GM12878 (cell line): ENCODE measurements at regions not wholly inside any gene's neighbourhood (a gene's known extent, or its start where the extent isn't known, plus 50 kb on each side); places are given as distances from the start of the nearest gene placed in this dataset.

Experiments
- ATAC-seq: fragments of 200-7000 bp; cut with Tn5 transposase; 3 replicates; pipeline ENCODE4 v1.9.1; 2020; ENCODE audit warnings: mild to moderate bottlenecking, moderate library complexity
- BruUV-seq: library from RNA; stranded (reverse); fragments of 400-500 nt; replicated peaks from 2 replicates; lab custom pipeline; 2021; lab: Mats Ljungman, UMichigan
- CTCF ChIA-PET: fragments of 300-600 bp; sonication (Branson Sonifier 250); formaldehyde crosslinking; extraction: SDS; loops from one replicate; lab custom pipeline; 2021; ENCODE audit warnings: inconsistent platforms; lab: Yijun Ruan, JAX
- POLR2A ChIA-PET: fragments of 350-600 bp; formaldehyde crosslinking; extraction: SDS; loops from one replicate; lab custom pipeline; 2021; ENCODE audit warnings: inconsistent platforms; lab: Charles Lee
- RAD21 ChIA-PET: fragments of 300-600 bp; sonication (Branson Sonifier 250); formaldehyde crosslinking; loops from one replicate; lab custom pipeline; 2023; ENCODE audit warnings: antibody characterized with exemption; ENCODE audit not compliant: unreplicated experiment; lab: Charles Lee
- SMC1A ChIA-PET: fragments of 300-600 bp; sonication (Branson Sonifier 250); formaldehyde crosslinking; loops from one replicate; lab custom pipeline; 2023; ENCODE audit not compliant: unreplicated experiment, uncharacterized antibody; lab: Charles Lee
- DNase-seq: peaks from one replicate; pipeline ENCODE4 v3.0.0-alpha.2; 2011; ENCODE audit warnings: low read depth, low spot score
- FAIRE-seq: peaks from 3 replicates; lab custom pipeline; 2011; peaks lifted over from hg19 to GRCh38; lab: Jason Lieb, UNC
- H2AFZ ChIP-seq: 2 replicates; pipeline ENCODE4 v1.6.0; 2011; ENCODE audit warnings: low read depth, low read length, control low read depth; ENCODE audit not compliant: control insufficient read depth
- H3K27ac ChIP-seq: 2 replicates; pipeline ENCODE4 v1.5.1; 2011; ENCODE audit warnings: control low read depth; ENCODE audit not compliant: control insufficient read depth, insufficient read depth
- H3K27me3 ChIP-seq, 2 experiments: replicated peaks in 1 of 2; 2 replicates each; pipeline versions ENCODE4 v1.6.0 to v1.6.1; 2011; ENCODE audit warnings: low read length in 1 of 2; ENCODE audit not compliant: control insufficient read depth in 2 of 2, insufficient read depth in 2 of 2
- H3K36me3 ChIP-seq, 2 experiments: 2 replicates each; pipeline ENCODE4 v1.5.1; 2011; ENCODE audit warnings: low read length in 1 of 2; ENCODE audit not compliant: control insufficient read depth in 2 of 2, insufficient read depth in 2 of 2
- H3K4me1 ChIP-seq: 2 replicates; pipeline ENCODE4 v1.6.1; 2011; ENCODE audit warnings: mild to moderate bottlenecking, low read length, moderate library complexity, mixed read lengths; ENCODE audit not compliant: control insufficient read depth, insufficient read depth
- H3K4me2 ChIP-seq: 2 replicates; pipeline ENCODE4 v1.6.0; 2011; ENCODE audit warnings: control low read depth; ENCODE audit not compliant: control insufficient read depth, insufficient read depth
- H3K4me3 ChIP-seq: fragments of 200-600 bp; sonication (generic); 2 replicates; pipeline ENCODE4 v1.5.1; 2016
- H3K79me2 ChIP-seq: 2 replicates; pipeline ENCODE4 v1.6.0; 2011; ENCODE audit warnings: low read length; ENCODE audit not compliant: control insufficient read depth, insufficient read depth
- H3K9ac ChIP-seq: 2 replicates; pipeline ENCODE4 v1.8.0; 2011; ENCODE audit warnings: low read length, control low read depth, mixed read lengths; ENCODE audit not compliant: control insufficient read depth, insufficient read depth
- H3K9me3 ChIP-seq: replicated peaks from 3 replicates; pipeline ENCODE4 v1.5.1; 2011; ENCODE audit warnings: mild to moderate bottlenecking, low read length; ENCODE audit not compliant: control insufficient read depth, insufficient read depth
- H4K20me1 ChIP-seq: 2 replicates; pipeline ENCODE4 v1.6.0; 2011; ENCODE audit not compliant: control insufficient read depth, insufficient read depth
- CEBPB ChIP-seq, 2 experiments: fragments of 150-350 bp in 1 of 2; IDR thresholded peaks; 2 replicates each; pipeline ENCODE4 v1.6.1; 2012 to 2014; ENCODE audit warnings: low read depth in 2 of 2, low read length in 2 of 2, borderline replicate concordance in 1 of 2, inconsistent platforms in 1 of 2
- HCFC1 ChIP-seq: fragments of 150-350 bp; IDR thresholded peaks from 2 replicates; pipeline ENCODE4 v1.6.1; 2014; ENCODE audit warnings: low read length
- HDAC2 ChIP-seq: fragments of 200-600 bp; sonication (generic); IDR thresholded peaks from 2 replicates; pipeline ENCODE4 v1.6.1; 2017
- MTA3 ChIP-seq: IDR thresholded peaks from 2 replicates; pipeline ENCODE4 v1.6.1; 2012; ENCODE audit warnings: low read length, inconsistent platforms, borderline replicate concordance
- PAX8 ChIP-seq: fragments of 450-650 bp; IDR thresholded peaks from 2 replicates; pipeline ENCODE4 v1.6.1; 2017; ENCODE audit warnings: mild to moderate bottlenecking, moderate library complexity
- SRF ChIP-seq, 2 experiments: IDR thresholded peaks; 2 replicates each; pipeline ENCODE4 v1.6.1; 2011; ENCODE audit warnings: low read depth in 2 of 2, low read length in 2 of 2, mild to moderate bottlenecking in 1 of 2, moderate library complexity in 1 of 2
- WGBS: methylation state at CpG from one replicate; pipeline ENCODE4 v1.1.6; 2016; ENCODE audit warnings: low lambda C conversion rate; ENCODE audit not compliant: insufficient replicate concordance, insufficient coverage; ENCODE audit errors: missing lambda C conversion rate; 5-methylcytosine and 5-hydroxymethylcytosine counted together
- in situ Hi-C: fragments of 300-500 bp; cut with MboI; formaldehyde crosslinking; loops from 9 replicates; pipeline ENCODE4 v1.14.3; 2018; ENCODE audit warnings: mixed read lengths
- intact Hi-C: fragments of 100-400 bp; cut with micrococcal nuclease; formaldehyde crosslinking; loops from one replicate; pipeline ENCODE4 v1.14.2; 2022; ENCODE audit not compliant: unreplicated experiment
- TF ChIP-seq, protein P1 (sequence below): fragments of 150-350 bp; IDR thresholded peaks from 2 replicates; pipeline ENCODE4 v1.6.1; 2016; ENCODE audit warnings: low read depth, low read length
- TF ChIP-seq, protein P2 (sequence below): IDR thresholded peaks from 2 replicates; pipeline ENCODE4 v1.6.1; 2011; ENCODE audit warnings: borderline replicate concordance, low read depth, mild to moderate bottlenecking, moderate library complexity, mixed read lengths, low read length; ENCODE audit not compliant: insufficient read depth; ENCODE audit errors: extremely low read length
- TF ChIP-seq, protein P3 (sequence below): fragments of 450-650 bp; formaldehyde crosslinking; IDR thresholded peaks from 2 replicates; pipeline ENCODE4 v1.5.0; 2022; ENCODE audit warnings: mild to moderate bottlenecking, missing genetic modification characterization

DNA sequence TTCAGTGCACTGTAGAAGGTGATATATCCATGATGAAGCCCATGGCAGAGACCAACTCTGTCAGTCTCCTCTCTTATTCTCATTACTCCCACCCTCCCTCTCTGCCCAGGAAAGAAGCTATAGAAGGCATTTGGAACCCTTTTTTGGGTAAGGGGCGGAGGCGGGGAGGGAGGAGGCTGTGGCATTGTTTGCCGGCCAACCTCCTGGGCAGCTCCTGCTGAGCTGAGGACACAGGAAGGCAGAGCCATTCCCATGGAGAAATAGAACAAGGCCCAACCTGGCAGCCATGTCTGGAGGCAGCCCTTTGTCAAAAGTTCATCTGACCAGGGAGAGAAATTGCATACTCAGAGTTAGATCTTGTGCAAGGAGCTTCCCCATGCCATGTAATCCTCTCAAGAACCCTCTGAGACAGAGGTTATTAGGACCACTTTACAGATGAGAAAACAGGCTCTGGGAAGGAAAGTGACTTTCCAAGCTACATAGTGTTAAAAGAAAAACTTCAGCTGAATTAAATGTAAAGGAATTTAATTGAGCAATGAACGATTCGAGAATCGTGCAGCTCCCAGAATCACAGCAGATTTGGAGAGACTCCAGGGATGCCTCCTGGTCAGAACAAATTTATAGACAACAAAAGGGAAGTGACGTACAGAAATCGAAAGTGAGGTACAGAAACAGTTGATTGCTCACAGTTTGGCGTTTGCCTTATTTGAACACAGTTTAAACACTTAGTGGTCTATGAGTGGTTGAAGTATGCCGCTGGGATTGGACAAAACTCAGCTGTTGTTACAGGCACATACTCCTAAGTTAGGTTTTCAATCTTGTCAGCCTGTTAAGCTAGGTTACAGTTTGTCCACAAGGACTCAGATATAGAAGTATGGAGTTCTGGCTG, 158.6 kb downstream of the MELK start (continued):
- peak; percentile 17 to 84; a peak in 2 of 4 replicates for TF ChIP-seq SRF (IDR thresholded peaks at IDR 0.05; ENCODE audit: low read depth in 2 of 2, low read length in 2 of 2)

DNA sequence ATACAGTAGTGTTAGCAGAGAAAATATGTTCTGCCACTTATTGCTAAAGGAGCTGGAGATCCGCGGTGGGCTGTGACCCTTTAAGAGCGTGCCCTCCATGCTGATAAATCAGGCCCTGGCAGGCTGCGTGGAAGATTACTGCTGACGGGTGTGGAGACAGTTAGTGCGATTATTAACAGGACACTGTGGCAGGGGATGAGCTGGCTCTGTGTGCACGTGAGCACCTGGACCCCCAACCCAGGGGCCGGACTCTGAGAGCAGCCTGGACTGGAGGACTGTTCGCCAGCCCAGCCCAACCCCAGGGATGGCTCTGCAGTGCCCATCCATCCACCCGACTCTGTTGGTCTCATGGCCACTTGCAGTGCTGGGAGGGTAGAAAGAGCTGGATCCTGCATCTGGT, 162.0 kb downstream of the MELK start:
- H3K4me3 ChIP-seq, result no peak overlapping the region
- H3K27ac ChIP-seq, result no peak overlapping the region
- ChIA-PET CTCF (interaction anchor here (0.9 kb wide), 1 partner anchor 328 kb away, joined by 3 read pairs; no protein-coding TSS in a partner anchor), RAD21 (interaction anchor here (0.9 kb wide), 1 partner anchor 31 kb away, joined by 3 read pairs; no protein-coding TSS in a partner anchor), SMC1A (interaction anchor here (2.1 kb wide), 1 partner anchor 12 kb away, joined by 6 read pairs; no protein-coding TSS in a partner anchor), POLR2A (no interaction called here)
- H4K20me1 ChIP-seq, result no peaks in the 10 kb centered on the region
- H3K79me2 ChIP-seq, result no peaks in the 10 kb centered on the region
- H3K9ac ChIP-seq, result no peak overlapping the region
- 55% methylated on average over 10 of the region's 10 CpGs for WGBS
- no TSS peak for BruUV-seq
- ATAC-seq (no peak), FAIRE-seq (no peak), DNase-seq (no peak)
- no peaks in the 10 kb centered on the region for H3K9me3 ChIP-seq
- in situ Hi-C loops, result loop anchor here (25.0 kb wide), 1 partner anchor 322 kb away; the partner anchor contains the start of gene RNF38
- no peak overlapping the region for H3K4me2 ChIP-seq
- intact Hi-C loops, result no loop called here
- H3K36me3 ChIP-seq, result no peaks in the 10 kb centered on the region
- no peak overlapping the region for H2AFZ ChIP-seq
- peaks cover 0 to 3% of the 10 kb centered on the region in 2 experiments; a peak in 3 of 4 replicates for H3K27me3 ChIP-seq
- peaks cover 6% of the 10 kb centered on the region for H3K4me1 ChIP-seq
- TF ChIP-seq MTA3 (no peak), PAX8 (no peak), HCFC1 (no peak), CEBPB (IDR thresholded peaks at IDR 0.05; ENCODE audit: borderline replicate concordance in 1 of 2, low read depth in 2 of 2, low read length in 2 of 2) (no peak), HDAC2 (no peak)
- TF ChIP-seq, protein P1, sequence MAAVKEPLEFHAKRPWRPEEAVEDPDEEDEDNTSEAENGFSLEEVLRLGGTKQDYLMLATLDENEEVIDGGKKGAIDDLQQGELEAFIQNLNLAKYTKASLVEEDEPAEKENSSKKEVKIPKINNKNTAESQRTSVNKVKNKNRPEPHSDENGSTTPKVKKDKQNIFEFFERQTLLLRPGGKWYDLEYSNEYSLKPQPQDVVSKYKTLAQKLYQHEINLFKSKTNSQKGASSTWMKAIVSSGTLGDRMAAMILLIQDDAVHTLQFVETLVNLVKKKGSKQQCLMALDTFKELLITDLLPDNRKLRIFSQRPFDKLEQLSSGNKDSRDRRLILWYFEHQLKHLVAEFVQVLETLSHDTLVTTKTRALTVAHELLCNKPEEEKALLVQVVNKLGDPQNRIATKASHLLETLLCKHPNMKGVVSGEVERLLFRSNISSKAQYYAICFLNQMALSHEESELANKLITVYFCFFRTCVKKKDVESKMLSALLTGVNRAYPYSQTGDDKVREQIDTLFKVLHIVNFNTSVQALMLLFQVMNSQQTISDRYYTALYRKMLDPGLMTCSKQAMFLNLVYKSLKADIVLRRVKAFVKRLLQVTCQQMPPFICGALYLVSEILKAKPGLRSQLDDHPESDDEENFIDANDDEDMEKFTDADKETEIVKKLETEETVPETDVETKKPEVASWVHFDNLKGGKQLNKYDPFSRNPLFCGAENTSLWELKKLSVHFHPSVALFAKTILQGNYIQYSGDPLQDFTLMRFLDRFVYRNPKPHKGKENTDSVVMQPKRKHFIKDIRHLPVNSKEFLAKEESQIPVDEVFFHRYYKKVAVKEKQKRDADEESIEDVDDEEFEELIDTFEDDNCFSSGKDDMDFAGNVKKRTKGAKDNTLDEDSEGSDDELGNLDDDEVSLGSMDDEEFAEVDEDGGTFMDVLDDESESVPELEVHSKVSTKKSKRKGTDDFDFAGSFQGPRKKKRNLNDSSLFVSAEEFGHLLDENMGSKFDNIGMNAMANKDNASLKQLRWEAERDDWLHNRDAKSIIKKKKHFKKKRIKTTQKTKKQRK, result no peak
- TF ChIP-seq, protein P2, sequence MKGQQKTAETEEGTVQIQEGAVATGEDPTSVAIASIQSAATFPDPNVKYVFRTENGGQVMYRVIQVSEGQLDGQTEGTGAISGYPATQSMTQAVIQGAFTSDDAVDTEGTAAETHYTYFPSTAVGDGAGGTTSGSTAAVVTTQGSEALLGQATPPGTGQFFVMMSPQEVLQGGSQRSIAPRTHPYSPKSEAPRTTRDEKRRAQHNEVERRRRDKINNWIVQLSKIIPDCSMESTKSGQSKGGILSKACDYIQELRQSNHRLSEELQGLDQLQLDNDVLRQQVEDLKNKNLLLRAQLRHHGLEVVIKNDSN, result no peak
- TF ChIP-seq, protein P3, sequence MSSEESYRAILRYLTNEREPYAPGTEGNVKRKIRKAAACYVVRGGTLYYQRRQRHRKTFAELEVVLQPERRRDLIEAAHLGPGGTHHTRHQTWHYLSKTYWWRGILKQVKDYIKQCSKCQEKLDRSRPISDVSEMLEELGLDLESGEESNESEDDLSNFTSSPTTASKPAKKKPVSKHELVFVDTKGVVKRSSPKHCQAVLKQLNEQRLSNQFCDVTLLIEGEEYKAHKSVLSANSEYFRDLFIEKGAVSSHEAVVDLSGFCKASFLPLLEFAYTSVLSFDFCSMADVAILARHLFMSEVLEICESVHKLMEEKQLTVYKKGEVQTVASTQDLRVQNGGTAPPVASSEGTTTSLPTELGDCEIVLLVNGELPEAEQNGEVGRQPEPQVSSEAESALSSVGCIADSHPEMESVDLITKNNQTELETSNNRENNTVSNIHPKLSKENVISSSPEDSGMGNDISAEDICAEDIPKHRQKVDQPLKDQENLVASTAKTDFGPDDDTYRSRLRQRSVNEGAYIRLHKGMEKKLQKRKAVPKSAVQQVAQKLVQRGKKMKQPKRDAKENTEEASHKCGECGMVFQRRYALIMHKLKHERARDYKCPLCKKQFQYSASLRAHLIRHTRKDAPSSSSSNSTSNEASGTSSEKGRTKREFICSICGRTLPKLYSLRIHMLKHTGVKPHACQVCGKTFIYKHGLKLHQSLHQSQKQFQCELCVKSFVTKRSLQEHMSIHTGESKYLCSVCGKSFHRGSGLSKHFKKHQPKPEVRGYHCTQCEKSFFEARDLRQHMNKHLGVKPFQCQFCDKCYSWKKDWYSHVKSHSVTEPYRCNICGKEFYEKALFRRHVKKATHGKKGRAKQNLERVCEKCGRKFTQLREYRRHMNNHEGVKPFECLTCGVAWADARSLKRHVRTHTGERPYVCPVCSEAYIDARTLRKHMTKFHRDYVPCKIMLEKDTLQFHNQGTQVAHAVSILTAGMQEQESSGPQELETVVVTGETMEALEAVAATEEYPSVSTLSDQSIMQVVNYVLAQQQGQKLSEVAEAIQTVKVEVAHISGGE (CRISPR knock-in tag), result no peak
